HCT116 (cell line): ENCODE measurements at regions not wholly inside any gene's neighbourhood (a gene's known extent, or its start where the extent isn't known, plus 50 kb on each side); places are given as distances from the start of the nearest gene placed in this dataset.

ENCODE experiments used
- ATAC-seq: fragments of 200-7000 bp; cut with Tn5 transposase; 2 replicates; pipeline ENCODE4 v1.9.1; 2020; ENCODE audit warnings: mild to moderate bottlenecking, moderate library complexity
- BruUV-seq: library from RNA; stranded (reverse); fragments of 400-500 nt; replicated peaks from 2 replicates; lab custom pipeline; 2021; lab: Mats Ljungman, UMichigan
- CTCF ChIA-PET: fragments of 300-600 bp; sonication (Branson Sonifier 250); formaldehyde crosslinking; loops from one replicate; lab custom pipeline; 2021; ENCODE audit warnings: antibody characterized with exemption; lab: Charles Lee
- POLR2A ChIA-PET: fragments of 300-600, 350-600 bp; sonication (Branson Sonifier 250); formaldehyde crosslinking; loops from one replicate; lab custom pipeline; 2021; ENCODE audit warnings: antibody characterized with exemption; lab: Charles Lee
- RAD21 ChIA-PET, 2 experiments: fragments of 300-600 bp; sonication (Branson Sonifier 250); formaldehyde crosslinking; loops; one replicate each; lab custom pipeline; 2023; ENCODE audit warnings: low total read pairs in 2 of 2; ENCODE audit not compliant: uncharacterized antibody in 2 of 2, unreplicated experiment in 2 of 2, low non-redundant PET in 1 of 2; lab: Charles Lee
- DNase-seq: peaks from one replicate; pipeline ENCODE4 v3.0.0-alpha.2; 2010; ENCODE audit warnings: low read depth, low spot score
- H2AFZ ChIP-seq: fragments of 200-600 bp; shearing (Covaris generic), sonication (generic); 2 replicates; pipeline ENCODE4 v1.6.1; 2017; ENCODE audit warnings: low read depth, mixed run types, mixed read lengths, antibody characterized with exemption, low read length; ENCODE audit not compliant: poor library complexity, severe bottlenecking
- H3K27ac ChIP-seq: 2 replicates; pipeline ENCODE4 v1.5.1; 2012; ENCODE audit warnings: low read depth, low read length
- H3K27me3 ChIP-seq: fragments of 200-600 bp; sonication (generic); 2 replicates; pipeline ENCODE4 v1.6.1; 2016; ENCODE audit warnings: mixed run types, low read length, mixed read lengths; ENCODE audit not compliant: insufficient read depth
- H3K36me3 ChIP-seq, 2 experiments: fragments of 200-500 bp in 1 of 2; fragments of 200-600 bp in 1 of 2; sonication (Bioruptor generic) in 1 of 2; sonication (generic) in 1 of 2; 2 replicates each; pipeline versions ENCODE4 v1.5.1 to v1.6.1; 2014 to 2016; ENCODE audit warnings: low read length in 2 of 2, inconsistent platforms in 1 of 2, mixed read lengths in 1 of 2, mixed run types in 1 of 2; ENCODE audit not compliant: insufficient read depth in 2 of 2, control insufficient read depth in 1 of 2
- H3K4me1 ChIP-seq, 2 experiments: fragments of 200-600 bp in 1 of 2; sonication (generic) in 1 of 2; 2 replicates each; pipeline versions ENCODE4 v1.5.1 to v1.6.1; 2012 to 2017; ENCODE audit warnings: low read length in 2 of 2, inconsistent platforms in 1 of 2, mild to moderate bottlenecking in 1 of 2, mixed read lengths in 1 of 2, mixed run types in 1 of 2, moderate library complexity in 1 of 2; ENCODE audit not compliant: insufficient read depth in 2 of 2, control insufficient read depth in 1 of 2
- H3K4me2 ChIP-seq: fragments of 200-600 bp; sonication (generic); 2 replicates; pipeline ENCODE4 v1.6.1; 2017; ENCODE audit warnings: mixed run types, low read length, mixed read lengths
- H3K4me3 ChIP-seq, 2 experiments: fragments of 200-600 bp in 1 of 2; sonication (generic) in 1 of 2; replicated peaks in 1 of 2; 2 replicates each; pipeline ENCODE4 v1.5.1; 2011 to 2016; ENCODE audit warnings: low read length in 2 of 2, control low read depth in 1 of 2, low read depth in 1 of 2, mild to moderate bottlenecking in 1 of 2, mixed read lengths in 1 of 2, mixed run types in 1 of 2
- H3K79me2 ChIP-seq: fragments of 200-600 bp; sonication (generic); 2 replicates; pipeline ENCODE4 v1.6.1; 2017; ENCODE audit warnings: mild to moderate bottlenecking, mixed run types, low read length, moderate library complexity, mixed read lengths; ENCODE audit not compliant: insufficient read depth
- H3K9ac ChIP-seq: fragments of 200-600 bp; sonication (generic); 2 replicates; pipeline ENCODE4 v1.6.1; 2016; ENCODE audit warnings: low read length, mixed read lengths
- H3K9me2 ChIP-seq: fragments of 200-600 bp; sonication (generic), shearing (Covaris generic); 2 replicates; pipeline ENCODE4 v1.6.1; 2017; ENCODE audit warnings: mixed run types, mild to moderate bottlenecking, moderate library complexity; ENCODE audit not compliant: insufficient read depth
- H3K9me3 ChIP-seq, 2 experiments: fragments of 200-500 bp in 1 of 2; fragments of 200-600 bp in 1 of 2; sonication (Bioruptor generic) in 1 of 2; sonication (generic) in 1 of 2; 2 replicates each; pipeline ENCODE4 v1.6.1; 2014 to 2017; ENCODE audit warnings: low read length in 2 of 2, mixed read lengths in 2 of 2, inconsistent platforms in 1 of 2, low read depth in 1 of 2, mild to moderate bottlenecking in 1 of 2, mixed run types in 1 of 2, moderate library complexity in 1 of 2; ENCODE audit not compliant: control insufficient read depth in 1 of 2, insufficient read depth in 1 of 2
- H4K20me1 ChIP-seq: fragments of 200-600 bp; sonication (generic), shearing (Covaris generic); 2 replicates; pipeline ENCODE4 v1.6.1; 2017; ENCODE audit warnings: mixed run types, mild to moderate bottlenecking, moderate library complexity; ENCODE audit not compliant: insufficient read depth
- CBX3 ChIP-seq: IDR thresholded peaks from 2 replicates; pipeline ENCODE4 v1.6.1; 2012; ENCODE audit warnings: low read depth
- EZH2 ChIP-seq: fragments of 200-600 bp; sonication (generic); IDR thresholded peaks from 2 replicates; pipeline ENCODE4 v1.6.1; 2017; ENCODE audit warnings: antibody characterized with exemption, mixed run types
- JUND ChIP-seq: IDR thresholded peaks from 2 replicates; pipeline ENCODE4 v1.6.1; 2012
- RAD21 ChIP-seq: IDR thresholded peaks from 2 replicates; pipeline ENCODE4 v1.6.1; 2012; ENCODE audit warnings: low read depth, mild to moderate bottlenecking
- SRF ChIP-seq: IDR thresholded peaks from 2 replicates; pipeline ENCODE4 v1.6.1; 2012; ENCODE audit warnings: low read depth
- ZFX ChIP-seq: fragments of 450-650 bp; IDR thresholded peaks from 2 replicates; pipeline ENCODE4 v1.6.1; 2017
- ZNF274 ChIP-seq: fragments of 200-500 bp; sonication (Bioruptor generic); IDR thresholded peaks from 2 replicates; pipeline ENCODE4 v1.6.1; 2014; ENCODE audit warnings: mild to moderate bottlenecking, low read depth, low read length, inconsistent platforms
- intact Hi-C: fragments of 100-400 bp; cut with micrococcal nuclease; formaldehyde crosslinking; loops from 2 replicates; pipeline ENCODE4 v1.10.0; 2022
- TF ChIP-seq, protein P1 (sequence below), 3 experiments: fragments of 200-600 bp in 1 of 3; sonication (generic) in 1 of 3; IDR thresholded peaks in 2 of 3; conservative IDR thresholded peaks in 1 of 3; 2 replicates each; pipeline ENCODE4 v1.5.1; 2012 to 2017; ENCODE audit warnings: low read depth in 2 of 3, low read length in 2 of 3, antibody characterized with exemption in 1 of 3, borderline replicate concordance in 1 of 3, control low read depth in 1 of 3, mild to moderate bottlenecking in 1 of 3, mixed read lengths in 1 of 3, mixed run types in 1 of 3, moderate library complexity in 1 of 3; ENCODE audit not compliant: insufficient read depth in 1 of 3
- TF ChIP-seq, protein P2 (sequence below): IDR thresholded peaks from 2 replicates; pipeline ENCODE4 v1.6.1; 2011; ENCODE audit warnings: mild to moderate bottlenecking, low read length, moderate library complexity; ENCODE audit not compliant: insufficient replicate concordance; ENCODE audit errors: extremely low read depth
- TF ChIP-seq, protein P3 (sequence below): IDR thresholded peaks from 2 replicates; pipeline ENCODE4 v1.6.1; 2012; ENCODE audit warnings: low read depth
- TF ChIP-seq, protein P4 (sequence below): IDR thresholded peaks from 2 replicates; pipeline ENCODE4 v1.6.1; 2012

DNA sequence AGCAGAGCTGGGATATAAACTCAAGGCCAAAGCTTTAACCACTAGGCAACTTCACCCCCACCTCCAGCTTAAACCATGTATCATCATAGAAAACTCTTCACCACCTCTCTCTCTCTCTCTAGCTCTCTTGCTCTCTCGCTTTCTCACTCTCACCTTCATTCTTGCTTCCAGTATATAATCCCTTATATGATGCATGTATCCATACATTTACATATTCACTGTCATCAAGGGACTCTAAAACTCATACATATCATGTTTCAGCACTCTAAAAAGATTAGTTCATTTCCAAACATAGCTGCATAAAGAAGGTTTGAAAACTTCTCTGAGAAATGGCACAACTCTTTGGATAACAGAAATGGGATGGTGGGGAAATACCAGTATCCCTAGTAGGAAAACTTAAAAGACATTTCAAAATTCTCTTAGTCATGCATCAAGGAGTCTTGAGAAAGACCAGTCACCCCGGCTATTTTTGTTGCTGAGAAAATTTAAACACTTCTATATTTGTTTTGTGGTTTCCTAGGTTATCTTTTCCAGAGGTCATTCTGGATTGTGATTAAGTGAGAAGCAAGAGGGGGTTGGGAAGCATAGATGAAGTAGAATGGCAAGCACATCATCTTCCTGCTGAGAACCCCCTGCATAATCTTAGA lies 447.8 kb upstream of the THBS1 start (continued):
- TF ChIP-seq, protein P1, sequence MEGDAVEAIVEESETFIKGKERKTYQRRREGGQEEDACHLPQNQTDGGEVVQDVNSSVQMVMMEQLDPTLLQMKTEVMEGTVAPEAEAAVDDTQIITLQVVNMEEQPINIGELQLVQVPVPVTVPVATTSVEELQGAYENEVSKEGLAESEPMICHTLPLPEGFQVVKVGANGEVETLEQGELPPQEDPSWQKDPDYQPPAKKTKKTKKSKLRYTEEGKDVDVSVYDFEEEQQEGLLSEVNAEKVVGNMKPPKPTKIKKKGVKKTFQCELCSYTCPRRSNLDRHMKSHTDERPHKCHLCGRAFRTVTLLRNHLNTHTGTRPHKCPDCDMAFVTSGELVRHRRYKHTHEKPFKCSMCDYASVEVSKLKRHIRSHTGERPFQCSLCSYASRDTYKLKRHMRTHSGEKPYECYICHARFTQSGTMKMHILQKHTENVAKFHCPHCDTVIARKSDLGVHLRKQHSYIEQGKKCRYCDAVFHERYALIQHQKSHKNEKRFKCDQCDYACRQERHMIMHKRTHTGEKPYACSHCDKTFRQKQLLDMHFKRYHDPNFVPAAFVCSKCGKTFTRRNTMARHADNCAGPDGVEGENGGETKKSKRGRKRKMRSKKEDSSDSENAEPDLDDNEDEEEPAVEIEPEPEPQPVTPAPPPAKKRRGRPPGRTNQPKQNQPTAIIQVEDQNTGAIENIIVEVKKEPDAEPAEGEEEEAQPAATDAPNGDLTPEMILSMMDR (IDR thresholded peaks at IDR 0.05 in 2 of 3, conservative IDR thresholded peaks at IDR 0.05 in 1 of 3; ENCODE audit: borderline replicate concordance in 1 of 3, insufficient read depth in 1 of 3, low read depth in 2 of 3, low read length in 2 of 3): no peak
- no peak for TF ChIP-seq CBX3
- TF ChIP-seq, protein P2, sequence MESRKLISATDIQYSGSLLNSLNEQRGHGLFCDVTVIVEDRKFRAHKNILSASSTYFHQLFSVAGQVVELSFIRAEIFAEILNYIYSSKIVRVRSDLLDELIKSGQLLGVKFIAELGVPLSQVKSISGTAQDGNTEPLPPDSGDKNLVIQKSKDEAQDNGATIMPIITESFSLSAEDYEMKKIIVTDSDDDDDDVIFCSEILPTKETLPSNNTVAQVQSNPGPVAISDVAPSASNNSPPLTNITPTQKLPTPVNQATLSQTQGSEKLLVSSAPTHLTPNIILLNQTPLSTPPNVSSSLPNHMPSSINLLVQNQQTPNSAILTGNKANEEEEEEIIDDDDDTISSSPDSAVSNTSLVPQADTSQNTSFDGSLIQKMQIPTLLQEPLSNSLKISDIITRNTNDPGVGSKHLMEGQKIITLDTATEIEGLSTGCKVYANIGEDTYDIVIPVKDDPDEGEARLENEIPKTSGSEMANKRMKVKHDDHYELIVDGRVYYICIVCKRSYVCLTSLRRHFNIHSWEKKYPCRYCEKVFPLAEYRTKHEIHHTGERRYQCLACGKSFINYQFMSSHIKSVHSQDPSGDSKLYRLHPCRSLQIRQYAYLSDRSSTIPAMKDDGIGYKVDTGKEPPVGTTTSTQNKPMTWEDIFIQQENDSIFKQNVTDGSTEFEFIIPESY: no peak
- TF ChIP-seq SRF: no peak

DNA sequence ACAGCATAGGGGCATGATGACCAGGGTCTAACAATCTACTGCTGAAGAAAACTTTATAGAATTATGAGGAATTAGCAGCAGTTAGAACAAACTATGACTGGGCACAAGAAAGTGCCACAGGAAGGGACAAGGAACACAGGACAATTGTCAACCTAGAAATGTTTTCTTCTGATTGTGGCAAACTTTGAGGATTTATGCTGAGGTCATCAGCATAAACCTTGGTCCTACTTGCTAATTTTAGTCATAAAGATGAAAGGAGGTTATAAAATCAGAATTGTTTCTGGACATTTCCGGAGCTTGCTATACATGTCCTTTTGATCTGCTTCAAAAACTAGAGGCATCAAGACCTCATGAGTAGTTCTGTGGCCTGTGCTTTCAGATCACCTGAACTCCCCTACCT lies 446.6 kb upstream of the THBS1 start:
- ChIA-PET CTCF (no interaction called here), RAD21 (no interaction called here), POLR2A (no interaction called here)
- H3K27me3 ChIP-seq: no peaks in the 10 kb centered on the region
- H3K4me3 ChIP-seq: no peak overlapping the region
- TF ChIP-seq, protein P3, sequence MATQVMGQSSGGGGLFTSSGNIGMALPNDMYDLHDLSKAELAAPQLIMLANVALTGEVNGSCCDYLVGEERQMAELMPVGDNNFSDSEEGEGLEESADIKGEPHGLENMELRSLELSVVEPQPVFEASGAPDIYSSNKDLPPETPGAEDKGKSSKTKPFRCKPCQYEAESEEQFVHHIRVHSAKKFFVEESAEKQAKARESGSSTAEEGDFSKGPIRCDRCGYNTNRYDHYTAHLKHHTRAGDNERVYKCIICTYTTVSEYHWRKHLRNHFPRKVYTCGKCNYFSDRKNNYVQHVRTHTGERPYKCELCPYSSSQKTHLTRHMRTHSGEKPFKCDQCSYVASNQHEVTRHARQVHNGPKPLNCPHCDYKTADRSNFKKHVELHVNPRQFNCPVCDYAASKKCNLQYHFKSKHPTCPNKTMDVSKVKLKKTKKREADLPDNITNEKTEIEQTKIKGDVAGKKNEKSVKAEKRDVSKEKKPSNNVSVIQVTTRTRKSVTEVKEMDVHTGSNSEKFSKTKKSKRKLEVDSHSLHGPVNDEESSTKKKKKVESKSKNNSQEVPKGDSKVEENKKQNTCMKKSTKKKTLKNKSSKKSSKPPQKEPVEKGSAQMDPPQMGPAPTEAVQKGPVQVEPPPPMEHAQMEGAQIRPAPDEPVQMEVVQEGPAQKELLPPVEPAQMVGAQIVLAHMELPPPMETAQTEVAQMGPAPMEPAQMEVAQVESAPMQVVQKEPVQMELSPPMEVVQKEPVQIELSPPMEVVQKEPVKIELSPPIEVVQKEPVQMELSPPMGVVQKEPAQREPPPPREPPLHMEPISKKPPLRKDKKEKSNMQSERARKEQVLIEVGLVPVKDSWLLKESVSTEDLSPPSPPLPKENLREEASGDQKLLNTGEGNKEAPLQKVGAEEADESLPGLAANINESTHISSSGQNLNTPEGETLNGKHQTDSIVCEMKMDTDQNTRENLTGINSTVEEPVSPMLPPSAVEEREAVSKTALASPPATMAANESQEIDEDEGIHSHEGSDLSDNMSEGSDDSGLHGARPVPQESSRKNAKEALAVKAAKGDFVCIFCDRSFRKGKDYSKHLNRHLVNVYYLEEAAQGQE: no peak
- TF ChIP-seq SRF: no peak
- TF ChIP-seq ZNF274: no peak
- TF ChIP-seq EZH2: no peak
- no peak for TF ChIP-seq RAD21
- TF ChIP-seq JUND: no peak
- TF ChIP-seq CBX3: no peak
- TF ChIP-seq, protein P4, sequence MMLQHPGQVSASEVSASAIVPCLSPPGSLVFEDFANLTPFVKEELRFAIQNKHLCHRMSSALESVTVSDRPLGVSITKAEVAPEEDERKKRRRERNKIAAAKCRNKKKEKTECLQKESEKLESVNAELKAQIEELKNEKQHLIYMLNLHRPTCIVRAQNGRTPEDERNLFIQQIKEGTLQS: no peak
- no peak for TF ChIP-seq ZFX
- no peaks in the 10 kb centered on the region for H3K79me2 ChIP-seq
- no TSS peak for BruUV-seq
- no peaks in the 10 kb centered on the region for H4K20me1 ChIP-seq
- H3K9ac ChIP-seq: no peak overlapping the region
- intact Hi-C loops: no loop called here
- H3K4me1 ChIP-seq: peaks cover 5 to 27% of the 10 kb centered on the region in 2 experiments
- no peak for DNase-seq
- H3K9me3 ChIP-seq: no peaks in the 10 kb centered on the region
- ATAC-seq: no peak
- no peak overlapping the region for H2AFZ ChIP-seq
- no peak overlapping the region for H3K4me2 ChIP-seq
- no peaks in the 10 kb centered on the region for H3K9me2 ChIP-seq
- no peaks in the 10 kb centered on the region for H3K36me3 ChIP-seq
- H3K27ac ChIP-seq: no peak overlapping the region
